HG03039 (cell line): ENCODE measurements at regions not wholly inside any gene's neighbourhood (a gene's known extent, or its start where the extent isn't known, plus 50 kb on each side); places are given as distances from the start of the nearest gene placed in this dataset.
A peak's percentile ranks its signal among the peaks of the same experiment; 100 is the strongest.

ENCODE experiments used
- ATAC-seq: cut with Tn5 transposase; IDR thresholded peaks from one replicate; pipeline ENCODE4 v1.9.1; 2021; ENCODE audit warnings: mild to moderate bottlenecking, moderate library complexity; ENCODE audit not compliant: unreplicated experiment

- no peak for ATAC-seq
Measured at GRCh38 chr14:38103542-38104225, 104.0 kb upstream of the SSTR1 start.

- ATAC-seq = no peak
Measured at GRCh38 chr14:38105106-38105702, 102.5 kb upstream of the SSTR1 start.

DNA sequence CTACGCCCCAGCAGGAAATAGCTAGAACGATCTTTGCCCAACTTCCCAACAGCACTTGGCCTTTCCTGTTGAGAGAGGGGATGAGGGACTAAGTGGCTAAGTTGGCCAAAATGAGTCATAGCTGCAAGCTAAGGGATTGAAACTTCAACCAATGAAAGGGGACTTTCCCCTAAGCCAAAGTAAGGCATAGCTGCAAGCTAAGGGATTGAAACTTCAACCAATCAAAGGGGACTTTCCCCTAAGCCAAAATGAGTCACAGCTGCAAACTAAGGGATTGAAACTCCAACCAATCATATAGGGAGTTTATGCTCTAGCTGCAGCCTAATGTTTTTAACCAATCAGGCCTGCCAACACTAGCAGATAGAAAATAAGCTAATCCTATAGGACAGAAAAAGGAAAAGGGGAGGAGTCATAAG lies 100.5 kb upstream of the SSTR1 start:
- ATAC-seq = peak; percentile 88

- no peak for ATAC-seq
Measured at GRCh38 chr14:38108681-38109080, 99.0 kb upstream of the SSTR1 start.

GRCh38 chr14:38110258-38110657 lies 97.4 kb upstream of the SSTR1 start:
- ATAC-seq = no peak

- ATAC-seq = no peak
Measured at GRCh38 chr14:38111046-38111445, 96.7 kb upstream of the SSTR1 start.

DNA sequence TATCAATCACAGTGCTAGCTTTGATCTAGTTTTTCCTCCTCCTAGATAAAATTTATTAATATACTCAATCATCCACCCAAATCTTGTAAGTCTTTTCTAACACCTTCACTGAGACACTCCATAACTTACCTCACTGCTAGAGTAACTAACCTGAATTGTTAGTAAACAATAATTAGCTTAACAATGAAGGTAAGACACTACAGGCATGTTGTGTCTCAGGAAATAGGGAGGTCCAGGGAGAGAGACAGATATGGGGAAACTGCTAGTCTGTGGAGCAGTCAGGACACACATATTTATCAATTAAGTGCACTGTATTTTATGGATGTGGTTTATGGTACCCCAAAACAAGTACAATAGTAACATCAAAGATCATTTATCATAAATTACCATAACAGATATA lies 94.2 kb upstream of the SSTR1 start:
- no peak for ATAC-seq

DNA sequence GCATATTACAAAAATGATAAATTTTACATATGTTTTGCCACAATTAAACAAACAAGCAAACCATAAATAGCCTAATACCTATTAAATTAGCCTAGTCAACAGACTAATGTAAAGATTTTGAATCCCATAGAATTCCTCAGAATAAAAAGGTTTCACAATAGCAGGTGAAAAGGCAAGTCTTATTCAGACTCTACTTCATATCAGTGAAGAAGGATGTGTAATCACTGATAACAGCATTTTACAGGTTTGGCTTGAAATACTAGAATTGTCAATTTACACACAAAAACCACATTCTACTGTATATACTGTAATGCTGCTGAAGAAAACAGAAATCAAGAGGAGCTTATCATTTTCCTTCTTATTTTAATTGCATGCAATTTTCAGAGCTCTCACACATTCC lies 90.8 kb upstream of the SSTR1 start:
- no peak for ATAC-seq

- ATAC-seq = no peak
Measured at GRCh38 chr14:38120109-38120508, 87.6 kb upstream of the SSTR1 start.

DNA sequence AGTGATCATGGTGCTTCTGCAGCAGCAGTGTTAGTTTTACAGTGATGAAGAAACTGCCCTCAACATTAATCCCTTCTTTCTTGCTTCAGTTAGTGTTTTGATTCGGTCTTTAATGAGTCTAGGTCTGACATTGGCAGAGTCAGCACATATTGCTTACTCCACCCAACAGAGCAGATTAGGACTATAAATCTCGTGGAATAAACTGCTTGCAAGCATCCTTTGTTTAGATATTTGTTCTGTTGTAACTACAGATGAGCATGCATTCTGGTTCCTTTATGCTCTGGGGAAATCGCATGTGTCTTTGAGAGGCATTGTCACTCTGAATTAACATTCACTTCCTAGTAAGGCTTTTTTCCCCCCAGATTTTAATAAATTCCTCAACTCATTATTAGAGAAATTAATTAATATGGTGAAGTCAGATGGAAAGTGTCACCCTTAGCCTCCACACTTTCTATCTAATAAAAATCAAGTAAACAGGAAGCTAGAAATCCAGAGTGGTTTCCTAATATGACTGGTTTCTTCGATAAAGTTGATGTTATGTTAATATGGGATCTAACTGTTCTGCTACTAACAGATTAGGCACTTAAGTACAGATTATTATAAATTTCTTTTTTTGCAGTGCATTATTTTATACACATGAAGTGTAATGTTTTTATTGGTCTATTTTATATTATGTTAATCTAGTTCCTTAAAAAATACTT lies 86.2 kb upstream of the SSTR1 start:
- no peak for ATAC-seq

DNA sequence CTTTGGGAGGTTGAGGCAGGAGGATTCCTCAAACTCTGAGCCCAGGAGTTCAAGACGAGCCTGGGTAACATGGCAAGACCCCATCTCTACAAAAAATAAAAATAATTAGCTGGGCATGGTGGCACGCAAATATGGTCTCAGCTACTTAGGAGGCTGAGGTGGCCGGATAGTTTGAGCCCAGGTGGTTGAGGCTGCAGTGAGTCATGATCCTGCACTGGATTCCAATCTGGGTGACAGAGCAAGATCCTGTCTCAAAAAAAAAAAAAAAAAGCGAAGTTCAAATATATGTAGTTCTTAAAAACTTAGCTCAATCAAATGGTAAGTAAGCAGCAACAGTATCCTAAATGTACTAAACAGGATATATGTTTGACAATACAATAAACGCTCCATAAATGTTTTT lies 85.5 kb upstream of the SSTR1 start:
- ATAC-seq = no peak

DNA sequence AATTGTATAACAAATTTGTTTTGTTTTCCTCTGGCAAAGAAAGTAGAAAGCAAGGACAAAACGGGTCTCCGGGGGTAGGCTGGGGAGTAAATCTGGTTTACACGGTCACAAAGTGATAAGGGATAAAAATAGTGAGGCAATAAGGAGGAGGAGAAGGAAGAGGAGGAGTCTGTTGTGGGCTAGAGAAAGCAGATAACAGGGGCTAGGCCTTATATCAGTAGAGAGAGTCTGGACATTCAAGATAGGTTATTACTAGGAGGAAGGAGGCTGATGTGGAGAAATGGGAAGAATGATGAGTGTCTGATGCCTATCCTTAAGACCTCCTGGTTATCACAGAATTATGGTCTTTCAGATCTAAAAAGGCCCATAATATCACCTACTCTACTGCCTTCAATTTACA lies 83.2 kb upstream of the SSTR1 start:
- no peak for ATAC-seq

DNA sequence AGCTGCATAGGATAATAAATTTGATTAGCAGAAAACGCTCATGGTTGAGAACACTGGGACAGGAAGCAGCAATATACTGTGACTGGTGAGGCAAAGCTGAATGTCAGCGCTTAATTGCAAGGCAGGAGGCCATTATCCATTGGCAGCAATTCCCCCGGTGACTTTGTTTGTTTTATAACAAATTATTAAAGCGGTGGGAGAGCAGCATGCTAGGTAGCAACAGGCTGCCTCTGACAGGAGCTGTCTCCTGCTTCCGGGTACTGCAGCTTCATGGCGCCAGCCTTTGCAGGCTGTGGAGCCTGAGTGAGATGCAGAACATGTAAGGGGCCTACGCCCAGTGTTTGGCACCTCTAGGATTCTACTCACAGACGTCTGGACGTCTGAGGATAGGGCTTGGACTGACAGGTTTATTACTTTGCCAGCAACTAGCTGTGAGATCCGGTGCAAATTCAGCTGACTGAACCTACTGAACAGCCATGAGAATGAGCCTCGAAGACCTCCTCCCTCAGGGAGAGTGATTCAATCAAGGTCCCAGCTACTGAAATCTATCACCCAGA lies 82.1 kb upstream of the SSTR1 start:
- no peak for ATAC-seq

GRCh38 chr14:38127356-38127755 lies 80.3 kb upstream of the SSTR1 start:
- no peak for ATAC-seq

GRCh38 chr14:38127784-38128183 lies 79.9 kb upstream of the SSTR1 start:
- no peak for ATAC-seq

GRCh38 chr14:38128640-38129039 lies 79.1 kb upstream of the SSTR1 start:
- ATAC-seq = no peak

DNA sequence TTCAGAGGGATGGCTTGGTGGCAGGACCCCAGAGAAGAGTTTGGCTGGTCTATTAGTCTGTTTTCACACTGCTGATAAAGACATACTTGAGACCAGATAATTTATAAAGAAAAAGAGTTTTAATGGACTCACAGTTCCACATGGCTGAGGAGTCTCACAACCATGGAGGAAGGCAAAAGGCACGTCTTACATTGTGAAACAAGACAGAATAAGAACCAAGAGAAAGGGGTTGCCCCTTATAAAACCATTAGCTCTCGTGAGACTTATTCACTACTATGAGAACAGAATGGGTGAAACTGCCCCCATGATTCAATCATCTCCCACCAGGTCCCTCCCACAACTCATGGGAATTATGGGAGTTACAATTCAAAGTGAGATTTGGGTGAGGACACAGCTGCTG lies 78.5 kb upstream of the SSTR1 start:
- no peak for ATAC-seq

DNA sequence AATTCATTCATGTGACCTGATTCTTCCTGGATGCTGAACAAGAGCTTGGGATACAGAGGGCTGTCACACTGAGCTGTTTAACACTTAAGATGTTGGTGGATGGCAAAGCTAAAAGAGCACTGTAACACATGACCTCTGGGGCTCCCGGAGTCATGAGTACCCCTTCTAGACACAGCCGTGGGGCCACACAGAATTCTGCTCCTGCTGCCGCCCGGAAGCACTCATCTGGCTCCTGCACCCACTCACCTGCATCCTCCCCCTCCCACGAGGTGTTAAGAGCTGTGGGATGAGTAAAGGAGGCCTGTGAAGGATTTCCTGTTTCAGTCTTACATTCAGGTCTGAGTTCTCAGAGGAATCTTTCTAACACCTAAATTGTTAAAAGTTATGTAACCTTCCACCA lies 78.0 kb upstream of the SSTR1 start:
- no peak for ATAC-seq

DNA sequence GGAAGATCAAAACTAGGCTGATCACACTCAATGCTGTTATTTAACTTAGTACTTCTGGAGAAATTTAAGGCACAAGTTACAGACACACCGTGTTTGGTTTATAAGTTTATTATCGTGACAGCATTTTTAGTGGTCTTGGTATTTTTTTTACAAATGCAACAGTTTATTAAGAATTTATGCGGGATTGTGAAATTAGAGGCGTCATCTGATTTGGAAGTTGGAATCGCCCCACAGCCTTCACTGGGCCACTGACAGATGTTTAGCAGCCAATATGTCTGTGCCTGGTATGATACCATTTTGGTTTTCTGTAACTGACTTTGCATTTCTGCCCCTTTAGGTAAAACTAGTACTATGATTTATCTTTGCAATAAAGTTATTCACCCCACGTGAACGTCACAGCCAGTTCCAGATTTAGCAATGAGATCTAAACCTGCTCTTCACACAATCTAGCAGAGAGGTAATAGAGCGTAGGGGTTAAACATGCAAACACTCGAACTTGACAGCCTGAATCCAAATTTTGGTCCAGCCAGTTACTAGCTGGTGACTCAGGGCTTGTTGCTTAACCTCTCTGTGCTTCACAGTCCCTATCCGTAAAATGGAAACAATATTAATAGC lies 73.2 kb upstream of the SSTR1 start:
- ATAC-seq = no peak

GRCh38 chr14:38135106-38135867 lies 72.4 kb upstream of the SSTR1 start:
- no peak for ATAC-seq

GRCh38 chr14:38137005-38137404 lies 70.7 kb upstream of the SSTR1 start:
- ATAC-seq = no peak
